HG02885 (cell line): ENCODE measurements at regions not wholly inside any gene's neighbourhood (a gene's known extent, or its start where the extent isn't known, plus 50 kb on each side); places are given as distances from the start of the nearest gene placed in this dataset.

Source experiments
- ATAC-seq: cut with Tn5 transposase; IDR thresholded peaks from one replicate; pipeline ENCODE4 v1.9.1; 2021; ENCODE audit warnings: mild to moderate bottlenecking; ENCODE audit not compliant: unreplicated experiment, poor library complexity

GRCh38 chr13:91112201-91112923 lies 235.1 kb upstream of the MIR17HG start:
- ATAC-seq, result no peak

GRCh38 chr13:91112924-91113277 lies 234.6 kb upstream of the MIR17HG start:
- no peak for ATAC-seq

GRCh38 chr13:91115776-91116175 lies 231.7 kb upstream of the MIR17HG start:
- no peak for ATAC-seq

- no peak for ATAC-seq
These were observed 230.1 kb upstream of the MIR17HG start for GRCh38 chr13:91117351-91117750.

- ATAC-seq, result peak; percentile 55
These were observed 227.8 kb upstream of the MIR17HG start for GRCh38 chr13:91119643-91120042.

- no peak for ATAC-seq
These were observed 224.7 kb upstream of the MIR17HG start for GRCh38 chr13:91122766-91123165.

- peak; percentile 71 for ATAC-seq
These were observed 223.9 kb upstream of the MIR17HG start for GRCh38 chr13:91123456-91124127.

- ATAC-seq, result no peak
These were observed 220.7 kb upstream of the MIR17HG start for GRCh38 chr13:91126806-91127205.

GRCh38 chr13:91127995-91128394 lies 219.5 kb upstream of the MIR17HG start:
- ATAC-seq, result no peak

GRCh38 chr13:91132381-91132780 lies 215.1 kb upstream of the MIR17HG start:
- ATAC-seq, result no peak

GRCh38 chr13:91132786-91133185 lies 214.7 kb upstream of the MIR17HG start:
- ATAC-seq, result no peak

GRCh38 chr13:91133941-91134802 lies 213.3 kb upstream of the MIR17HG start:
- ATAC-seq, result peak; percentile 89

- ATAC-seq, result no peak
These were observed 212.7 kb upstream of the MIR17HG start for GRCh38 chr13:91134803-91135184.

GRCh38 chr13:91135376-91135775 lies 212.1 kb upstream of the MIR17HG start:
- no peak for ATAC-seq

- no peak for ATAC-seq
These were observed 211.5 kb upstream of the MIR17HG start for GRCh38 chr13:91135968-91136367.

- no peak for ATAC-seq
These were observed 210.7 kb upstream of the MIR17HG start for GRCh38 chr13:91136806-91137205.

GRCh38 chr13:91139232-91139631 lies 208.3 kb upstream of the MIR17HG start:
- ATAC-seq, result no peak

- no peak for ATAC-seq
These were observed 205.9 kb upstream of the MIR17HG start for GRCh38 chr13:91141543-91142061.

GRCh38 chr13:91142572-91142971 lies 204.9 kb upstream of the MIR17HG start:
- ATAC-seq, result no peak

GRCh38 chr13:91144054-91144453 lies 203.4 kb upstream of the MIR17HG start:
- ATAC-seq, result no peak

GRCh38 chr13:91144486-91144885 lies 203.0 kb upstream of the MIR17HG start:
- ATAC-seq, result no peak
